Fibroblast of skin of left quadriceps (primary cell): ENCODE measurements at regions not wholly inside any gene's neighbourhood (a gene's known extent, or its start where the extent isn't known, plus 50 kb on each side); places are given as distances from the start of the nearest gene placed in this dataset.
A peak's percentile ranks its signal among the peaks of the same experiment; 100 is the strongest.

Experiments
- DNase-seq, 2 experiments: peaks; one replicate each; pipeline ENCODE4 v3.0.0-alpha.2; 2013; ENCODE audit warnings: low read depth in 2 of 2

DNA sequence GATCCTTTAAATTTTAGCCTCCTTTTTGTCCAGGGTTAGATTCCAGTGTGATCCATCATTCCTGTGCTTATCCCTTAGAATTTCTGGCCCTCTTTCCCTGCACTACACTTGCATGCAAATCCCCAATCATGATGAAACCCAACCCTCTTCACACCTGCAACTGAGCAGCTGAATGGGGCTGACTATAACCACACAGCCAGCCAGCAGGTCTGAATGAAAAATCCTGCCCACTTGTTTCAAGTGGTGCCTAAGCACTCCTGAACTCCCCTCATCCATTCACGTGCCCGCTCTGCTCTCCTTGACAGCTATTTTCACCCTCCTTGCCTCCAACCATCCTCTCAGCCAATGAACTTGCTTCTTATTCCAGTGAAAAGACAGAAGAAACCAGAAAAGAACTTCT is 80.5 kb upstream of the AFF3 start:
- DNase-seq: no peak

- DNase-seq: no peak
Observed at GRCh38 chr2:100218552-100218951, 76.2 kb upstream of the AFF3 start.

- no peak for DNase-seq
Observed at GRCh38 chr2:100217323-100217722, 74.9 kb upstream of the AFF3 start.

- DNase-seq: no peak
Observed at GRCh38 chr2:100216015-100216414, 73.6 kb upstream of the AFF3 start.

DNA sequence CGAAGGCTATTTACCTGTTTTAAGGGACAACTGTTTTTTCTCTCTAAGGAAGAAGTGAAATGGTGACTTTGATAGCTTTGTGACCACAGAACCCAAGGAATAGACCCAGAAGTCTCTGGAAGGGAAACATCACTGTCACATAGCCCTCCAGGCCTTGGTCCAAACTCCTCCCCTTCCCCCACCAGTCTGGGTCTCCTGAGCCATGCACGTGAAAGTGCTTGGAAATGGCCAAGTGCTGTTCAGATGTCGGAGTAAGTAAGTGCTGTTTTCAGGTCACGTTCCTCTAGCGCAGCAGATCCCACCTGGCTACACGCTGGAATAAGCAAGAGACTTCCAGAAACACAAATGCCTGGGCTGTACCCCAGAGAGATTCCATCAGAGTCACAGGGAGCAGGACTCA is 73.0 kb upstream of the AFF3 start:
- DNase-seq: no peak

GRCh38 chr2:100214265-100214971 is 72.0 kb upstream of the AFF3 start:
- DNase-seq: no peak

DNA sequence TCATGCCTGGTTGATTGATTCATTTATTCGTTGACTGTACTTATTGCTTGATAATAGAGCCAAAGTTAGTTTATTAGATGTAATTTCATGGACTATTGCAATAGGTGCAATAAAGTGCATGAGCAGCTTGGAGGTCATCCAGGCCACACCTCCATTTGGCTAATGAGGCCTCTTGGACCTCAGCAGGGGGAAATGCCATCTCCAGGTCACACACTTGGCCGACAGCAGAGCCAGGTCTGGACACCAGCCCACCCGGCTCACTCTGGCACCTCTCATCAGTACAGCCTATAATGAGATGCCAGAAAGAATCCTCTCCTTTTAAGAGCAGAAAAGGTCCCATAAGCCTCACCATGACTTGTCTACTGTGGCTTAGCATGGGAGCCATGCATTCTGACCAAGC is 71.2 kb upstream of the AFF3 start:
- DNase-seq: no peak

GRCh38 chr2:100212850-100213249 is 70.5 kb upstream of the AFF3 start:
- no peak for DNase-seq

DNA sequence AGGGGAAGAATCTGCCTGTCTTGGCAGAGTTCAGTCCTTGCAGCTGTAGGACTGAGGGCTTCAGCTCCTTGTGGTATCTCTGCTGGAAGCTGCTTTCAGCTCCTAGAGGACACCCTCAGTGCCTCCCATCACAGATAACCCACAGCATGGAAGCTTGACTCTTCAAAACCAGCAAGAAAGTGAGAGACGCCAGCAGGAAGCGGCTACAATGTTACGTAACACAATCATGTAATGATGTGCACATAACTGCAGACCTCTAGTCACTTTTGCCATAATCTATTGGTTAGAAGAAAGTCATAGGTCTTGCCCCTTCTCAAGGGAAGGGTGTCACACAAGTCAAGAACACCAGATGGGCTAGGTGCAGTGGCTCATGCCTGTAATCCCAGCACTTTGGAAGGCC is 69.1 kb upstream of the AFF3 start:
- DNase-seq: no peak

DNA sequence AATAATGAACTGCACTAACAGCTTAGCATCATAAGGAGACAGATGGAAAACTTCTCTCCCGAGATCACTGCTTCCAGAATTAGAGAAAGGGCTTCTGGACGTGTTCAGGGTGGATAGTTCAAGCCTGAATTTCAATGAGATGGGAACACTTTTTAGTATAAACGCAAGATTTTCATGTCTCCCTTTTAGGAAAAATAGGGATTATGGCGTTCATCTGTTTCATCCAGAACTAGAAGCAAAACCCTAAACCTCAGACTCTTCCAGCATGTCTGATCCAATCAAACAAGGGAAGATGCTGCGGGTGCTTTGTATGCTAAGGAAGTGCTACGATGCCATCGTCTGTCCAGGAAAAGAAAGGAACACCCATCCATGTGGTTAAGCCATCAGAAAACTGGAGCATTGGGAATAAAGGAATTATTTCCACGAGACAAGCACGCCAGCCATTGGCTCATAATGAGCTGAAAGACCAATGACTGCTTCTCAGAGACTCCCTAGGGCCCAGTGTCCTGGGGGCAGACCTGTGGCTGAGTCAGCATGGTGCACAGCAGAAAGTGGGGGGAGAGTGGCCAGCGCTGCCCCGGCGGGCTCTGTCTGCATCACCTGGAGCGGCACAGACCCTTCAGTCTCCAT is 65.9 kb upstream of the AFF3 start:
- peak; percentile 42 for DNase-seq

DNA sequence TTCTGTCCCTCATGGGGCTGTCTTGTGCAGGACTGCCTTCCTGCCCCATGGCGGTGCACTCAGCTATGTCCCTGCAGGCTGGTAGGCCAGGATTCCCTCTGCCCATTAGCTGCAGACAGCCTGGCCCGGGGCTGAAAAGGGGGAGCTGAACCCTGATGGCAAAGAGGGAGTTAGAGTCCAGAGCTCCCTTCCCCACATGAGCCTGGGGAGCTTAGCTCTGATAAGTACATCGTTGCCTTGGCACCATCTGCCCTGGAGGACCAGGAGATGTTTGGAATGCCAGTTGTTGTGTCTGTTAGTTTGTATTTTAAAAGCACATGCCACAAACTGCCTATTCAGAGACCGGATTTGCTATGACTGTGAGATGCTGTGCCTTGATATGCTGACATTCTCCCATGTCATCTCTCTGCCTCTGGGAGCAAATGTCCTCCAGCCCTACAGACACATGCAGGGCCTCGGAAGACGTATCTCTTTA is 65.1 kb upstream of the AFF3 start:
- no peak for DNase-seq

DNA sequence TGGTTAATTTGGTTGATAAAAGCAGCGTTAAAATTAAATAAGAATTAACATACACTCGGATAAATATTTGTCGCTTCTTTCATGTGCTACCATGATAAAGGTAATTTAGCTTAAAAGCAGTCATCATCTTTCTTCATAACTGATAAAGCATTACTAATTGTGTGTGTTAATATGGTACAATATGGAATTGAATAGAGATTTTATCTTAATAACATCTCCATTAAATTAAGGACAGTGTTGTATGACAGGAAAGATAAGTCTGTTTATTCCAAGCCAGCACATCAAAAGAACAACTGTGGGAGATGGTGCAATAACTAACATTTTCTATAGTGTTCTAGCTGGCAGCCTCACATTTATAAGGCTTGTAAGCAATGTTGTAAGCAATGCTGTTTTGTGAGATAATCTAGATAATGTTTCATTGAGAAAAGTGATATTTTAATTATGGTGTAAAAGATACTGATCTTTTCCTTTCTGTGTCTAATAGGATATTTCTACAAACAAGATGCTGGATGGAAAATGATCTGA is 64.4 kb upstream of the AFF3 start:
- DNase-seq: no peak

- DNase-seq: no peak
Observed at GRCh38 chr2:100205174-100205573, 62.8 kb upstream of the AFF3 start.

DNA sequence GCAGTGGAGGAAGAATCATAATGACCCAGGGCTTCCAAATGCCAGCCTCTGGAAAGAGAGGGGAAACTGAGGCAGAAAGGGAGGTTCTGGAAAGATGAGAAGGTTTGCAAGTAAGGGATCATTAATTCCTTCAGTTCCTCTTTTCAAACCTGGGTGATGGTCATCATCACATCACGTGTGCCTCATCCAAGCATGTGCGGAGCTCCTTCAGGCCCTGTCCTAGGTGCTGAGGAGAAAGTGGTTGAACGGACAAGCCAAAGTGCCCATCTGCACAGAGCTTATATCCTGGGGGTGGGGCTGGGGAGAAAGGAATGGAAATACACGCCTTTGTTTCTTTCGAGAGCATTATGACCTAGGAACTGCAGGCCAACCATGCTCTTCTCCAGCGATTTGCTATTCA is 60.2 kb upstream of the AFF3 start:
- no peak for DNase-seq

- DNase-seq: peak; percentile 45 to 48
Observed at GRCh38 chr2:100200985-100201384, 58.6 kb upstream of the AFF3 start.

DNA sequence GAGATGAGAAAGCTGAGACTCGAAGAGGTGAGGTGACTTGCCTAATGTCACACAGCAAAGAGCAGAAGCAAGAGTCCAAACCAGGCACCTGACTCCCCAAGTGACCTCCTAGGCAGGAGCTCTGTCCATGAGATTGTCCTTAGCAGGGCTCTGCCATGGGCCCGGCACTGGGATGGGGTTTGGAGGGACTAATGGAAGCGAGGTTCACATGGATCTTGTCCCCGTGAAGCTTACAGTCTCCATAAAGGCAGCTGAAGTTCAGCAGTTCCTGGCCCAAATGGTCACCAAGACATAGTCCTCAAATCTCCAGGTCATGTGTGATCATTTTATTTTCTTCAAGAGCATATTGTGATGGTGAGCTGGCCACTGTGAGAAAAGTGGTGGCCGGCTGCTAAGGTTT is 57.0 kb upstream of the AFF3 start:
- DNase-seq: no peak

DNA sequence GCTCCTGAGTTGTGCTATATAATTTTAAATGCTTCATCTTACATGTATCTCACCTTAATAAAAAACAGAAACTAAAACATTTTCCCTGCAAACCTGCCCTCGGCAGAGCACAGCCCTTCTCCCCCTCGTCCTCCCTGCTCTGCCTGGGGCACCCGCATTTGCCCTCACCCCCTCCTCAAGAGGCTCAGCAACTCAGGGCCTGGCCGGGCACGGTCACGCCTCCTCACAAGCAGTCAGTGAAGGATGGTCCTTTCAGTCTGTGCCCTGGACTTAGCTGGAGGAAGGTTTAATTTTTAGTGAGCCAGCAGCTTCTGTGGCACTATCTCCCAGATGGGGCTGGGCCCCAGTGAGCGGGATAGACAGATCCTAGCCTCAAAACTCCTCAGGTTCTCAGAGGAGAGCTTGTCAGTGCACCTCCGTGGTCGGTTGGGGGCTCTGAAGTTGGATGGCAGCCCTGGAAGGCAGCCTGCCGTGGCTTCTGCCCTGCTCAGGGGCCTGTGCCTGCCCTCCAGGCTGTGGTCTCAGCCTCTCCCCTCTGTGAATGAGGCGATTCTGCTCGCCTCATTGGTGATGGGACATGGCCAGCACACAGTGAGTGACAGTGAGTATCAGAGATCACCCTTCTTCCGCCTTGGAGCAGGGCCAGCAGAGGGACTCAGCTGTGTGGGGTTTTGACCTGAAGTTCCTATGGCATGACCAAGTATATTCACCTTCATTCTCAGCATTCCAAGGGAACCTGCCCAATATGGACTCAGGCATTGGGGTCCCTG is 56.3 kb upstream of the AFF3 start:
- DNase-seq: no peak

GRCh38 chr2:100197631-100198153 is 55.3 kb upstream of the AFF3 start:
- peak; percentile 63 to 69 for DNase-seq

GRCh38 chr2:100196786-100197494 is 54.5 kb upstream of the AFF3 start:
- DNase-seq: peak; percentile 42 to 49

DNA sequence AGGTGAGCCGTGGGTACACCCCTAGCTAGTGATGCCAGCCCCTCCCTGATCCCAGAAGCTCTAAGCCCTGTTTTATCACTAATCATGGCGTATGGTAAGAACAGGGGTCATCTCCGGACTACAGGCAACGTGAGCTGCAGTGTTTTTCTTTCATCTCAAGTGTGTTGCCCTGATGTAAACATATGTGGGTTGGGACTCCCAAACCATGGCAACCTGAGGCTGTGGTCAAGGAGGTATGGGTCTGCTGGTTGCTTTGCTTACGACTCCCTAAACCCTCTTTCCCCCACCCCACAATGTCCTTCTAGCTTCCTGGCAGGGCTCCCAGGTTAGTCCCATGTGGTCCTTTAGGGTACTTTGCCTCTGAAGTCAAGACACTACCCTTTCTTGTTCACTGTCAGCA is 53.6 kb upstream of the AFF3 start:
- no peak for DNase-seq

- no peak for DNase-seq
Observed at GRCh38 chr2:100194951-100195350, 52.6 kb upstream of the AFF3 start.

- DNase-seq: no peak
Observed at GRCh38 chr2:100193291-100193710, 50.9 kb upstream of the AFF3 start.
